CD4-positive, alpha-beta T cell treated with Interleukin-15 for 1 hour (primary cell): ENCODE measurements at regions not wholly inside any gene's neighbourhood (a gene's known extent, or its start where the extent isn't known, plus 50 kb on each side); places are given as distances from the start of the nearest gene placed in this dataset.
"Not testable (repeated sequence)": the region's sequence is repeated elsewhere in the genome, so short reads cannot be mapped to it uniquely, and the experiment has no call there.

Experiments used
- DNase-seq: peaks from one replicate; pipeline ENCODE4 v3.0.0-alpha.2; 2020

DNA sequence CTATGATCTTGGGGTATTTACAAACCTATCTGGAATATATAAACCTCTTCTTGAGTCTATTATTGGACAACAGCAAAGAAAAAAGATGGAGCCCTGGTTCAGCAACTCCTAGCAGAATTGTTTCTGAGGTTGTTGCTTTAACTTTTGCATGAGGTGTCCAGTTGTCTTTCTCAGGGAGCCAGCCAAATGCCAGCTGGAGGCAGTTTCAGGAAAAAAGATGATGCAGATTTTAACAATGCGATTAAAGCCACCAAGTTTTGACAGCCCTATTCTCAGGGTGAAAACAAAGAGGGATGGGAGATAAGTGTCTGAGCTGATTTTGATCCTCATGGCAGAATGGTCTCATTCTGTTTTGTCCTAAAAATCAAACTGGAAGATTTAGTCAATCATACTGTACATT lies 181.6 kb upstream of the RASGRP1 start:
- DNase-seq = no peak

DNA sequence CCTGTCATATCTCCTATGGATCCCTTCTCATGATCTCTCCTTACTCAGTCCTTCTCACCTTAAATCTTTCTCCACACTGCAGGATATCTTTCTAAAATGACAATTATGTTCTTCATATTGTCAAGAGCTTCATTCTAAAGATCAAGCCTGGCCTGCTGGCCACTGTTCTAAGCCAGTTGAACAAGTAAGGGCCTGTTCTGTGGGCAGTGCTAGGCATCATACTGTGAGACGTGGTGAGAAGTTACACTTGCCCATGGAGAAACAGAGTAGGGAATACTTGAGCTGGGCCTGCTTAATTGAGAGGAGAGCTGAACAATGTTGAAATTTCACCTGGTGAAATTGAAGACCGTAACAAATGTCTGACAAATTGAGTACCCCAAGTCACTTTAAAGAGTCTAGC lies 184.1 kb upstream of the RASGRP1 start:
- DNase-seq = no peak

DNA sequence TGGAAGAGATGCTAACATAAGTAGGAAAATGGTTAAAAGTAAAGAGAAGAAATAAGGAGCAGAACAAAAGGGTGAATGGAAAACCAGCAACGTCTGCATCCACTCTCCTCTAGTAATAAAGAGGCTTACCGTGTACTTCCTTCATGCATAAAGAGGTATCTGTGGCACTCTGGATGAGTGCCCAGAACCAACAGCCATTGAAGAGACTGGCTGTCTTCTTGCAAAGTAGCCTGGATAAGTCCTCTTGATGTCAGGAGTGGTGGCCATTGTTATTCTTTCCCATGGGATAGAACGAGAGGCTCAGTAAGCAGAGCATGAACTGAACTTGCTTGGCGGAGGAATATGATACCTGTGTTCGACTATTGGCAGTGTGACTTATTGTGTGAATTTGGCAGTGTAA lies 186.2 kb upstream of the RASGRP1 start:
- no peak for DNase-seq

DNA sequence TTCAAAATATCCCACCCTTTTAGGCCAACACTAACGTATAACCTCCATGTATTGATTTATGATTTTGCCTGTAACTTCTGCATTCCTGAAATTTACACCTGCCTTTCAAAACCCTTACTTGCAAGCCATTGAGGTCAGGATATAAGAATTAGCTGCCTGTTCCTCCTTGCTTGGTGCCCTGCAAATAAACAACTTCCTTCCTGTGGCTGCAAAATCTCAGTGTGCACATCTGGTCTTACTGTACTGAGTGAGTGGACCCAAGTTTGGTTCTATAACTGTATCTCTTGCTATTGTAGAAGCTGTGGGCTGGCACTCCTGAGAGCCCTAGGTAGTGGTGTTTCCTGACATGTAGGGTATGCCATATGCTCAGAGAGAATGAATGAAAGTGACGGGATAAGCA lies 191.1 kb upstream of the RASGRP1 start:
- no peak for DNase-seq

DNA sequence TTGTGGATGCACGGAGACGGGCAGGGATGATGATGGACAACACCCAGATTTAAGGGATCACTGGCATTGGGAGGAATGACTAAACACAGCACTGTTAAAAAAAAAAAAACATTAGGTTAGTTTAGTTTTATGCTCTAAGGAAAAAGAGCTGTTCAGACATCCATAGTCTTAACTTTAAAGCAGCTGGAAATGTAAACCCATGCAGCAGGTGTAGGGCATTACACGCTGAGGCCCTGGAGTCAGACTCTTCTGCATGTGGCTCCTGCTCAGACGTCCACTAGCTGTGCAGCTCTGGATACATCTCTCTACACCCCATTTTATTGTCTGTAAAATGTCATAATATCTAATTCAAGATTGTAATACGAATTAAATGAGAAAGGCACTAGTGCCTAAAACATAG lies 191.8 kb upstream of the RASGRP1 start:
- DNase-seq = no peak

DNA sequence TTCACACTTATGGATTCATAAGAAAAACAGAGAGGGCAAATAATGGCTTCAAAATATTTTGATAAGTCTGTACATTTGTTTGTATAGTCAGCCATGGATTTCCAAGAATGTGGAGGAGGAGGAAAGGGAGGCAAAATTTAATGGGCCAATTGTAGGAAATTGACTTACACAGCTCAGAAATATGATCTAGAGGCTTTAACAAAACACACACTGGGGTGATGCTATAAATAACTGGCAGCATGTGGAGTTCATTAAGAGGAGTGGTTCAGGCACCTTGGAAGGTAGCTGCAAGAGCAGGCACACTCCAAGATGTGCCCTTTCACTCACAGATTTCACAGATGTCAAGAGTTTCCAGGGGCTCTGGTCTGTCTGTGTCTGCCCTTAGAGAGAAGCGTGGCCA lies 193.4 kb upstream of the RASGRP1 start:
- no peak for DNase-seq

DNA sequence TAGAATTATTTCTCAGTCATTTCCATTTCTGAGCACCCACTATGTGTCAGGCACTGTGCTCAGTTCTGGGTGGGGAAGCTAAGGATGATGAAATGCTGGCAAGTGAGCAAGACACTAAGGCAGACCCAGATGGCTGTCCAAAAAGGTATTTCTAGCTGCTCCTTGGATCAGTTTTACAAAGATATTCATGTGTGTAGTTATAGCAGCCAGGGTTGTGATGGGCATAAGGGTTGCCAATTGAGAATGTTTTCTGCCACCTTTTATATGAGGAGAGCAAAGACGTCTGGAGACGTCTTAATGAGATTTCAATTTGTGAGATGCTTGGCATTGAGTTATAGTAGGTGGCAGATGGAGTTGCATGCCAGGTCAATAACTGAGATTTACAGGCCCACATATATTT lies 197.1 kb upstream of the RASGRP1 start:
- DNase-seq = no peak

DNA sequence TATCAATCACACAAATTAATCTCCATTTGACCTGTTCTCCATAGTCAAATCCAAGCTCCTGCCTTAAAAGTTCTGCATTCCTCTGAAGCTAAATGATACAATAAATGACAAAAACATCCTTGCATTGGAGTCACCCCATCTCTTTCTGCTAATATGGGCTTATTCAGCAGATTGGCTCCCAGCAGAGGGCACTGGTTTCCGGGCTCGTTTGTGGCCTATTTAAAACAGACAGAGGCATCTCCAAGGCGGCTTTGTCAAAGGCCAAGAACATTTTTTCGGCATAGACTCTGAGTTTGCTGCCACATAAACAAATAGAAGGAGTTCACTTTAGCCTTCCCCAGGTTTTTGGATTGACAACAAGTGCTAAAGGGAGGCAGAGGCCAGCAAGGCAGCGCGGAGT lies 204.4 kb upstream of the RASGRP1 start:
- no peak for DNase-seq

DNA sequence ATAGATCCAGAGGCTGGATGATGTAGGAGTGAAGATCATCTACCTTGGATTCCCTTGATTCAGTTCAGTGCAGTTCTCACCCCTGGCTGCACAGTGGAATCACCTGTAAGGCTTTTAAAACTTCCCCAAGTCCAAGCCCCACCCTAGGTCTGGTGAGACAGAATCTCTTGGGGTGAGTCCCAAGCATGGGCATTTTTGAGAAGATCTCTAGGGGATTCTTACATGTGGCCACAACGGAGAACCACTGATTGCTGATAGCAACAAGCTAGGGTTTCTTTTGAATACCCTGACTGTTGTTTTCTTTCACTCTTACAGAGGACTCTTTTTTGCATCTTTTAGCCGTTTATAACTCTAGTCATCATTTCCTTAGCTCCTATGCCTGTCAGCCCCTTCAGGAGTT lies 204.9 kb upstream of the RASGRP1 start:
- DNase-seq = no peak

DNA sequence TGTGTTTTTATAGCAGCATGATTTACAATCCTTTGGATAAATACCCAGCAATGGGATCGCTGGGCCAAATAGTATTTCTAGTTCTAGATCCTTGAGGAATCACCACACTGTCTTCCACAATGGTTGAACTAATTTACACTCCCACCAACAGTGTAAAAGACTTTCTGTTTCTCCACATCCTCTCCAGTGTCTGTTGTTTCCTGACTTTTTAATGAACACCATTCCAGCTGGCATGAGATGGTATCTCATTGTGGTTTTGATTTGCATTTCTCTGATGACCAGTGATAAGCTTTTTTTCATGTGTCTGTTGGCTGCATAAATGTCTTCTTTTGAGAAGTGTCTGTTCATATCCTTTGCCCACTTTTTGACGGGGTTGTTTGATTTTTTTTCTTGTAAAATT lies 209.5 kb upstream of the RASGRP1 start:
- DNase-seq = not testable (repeated sequence)

DNA sequence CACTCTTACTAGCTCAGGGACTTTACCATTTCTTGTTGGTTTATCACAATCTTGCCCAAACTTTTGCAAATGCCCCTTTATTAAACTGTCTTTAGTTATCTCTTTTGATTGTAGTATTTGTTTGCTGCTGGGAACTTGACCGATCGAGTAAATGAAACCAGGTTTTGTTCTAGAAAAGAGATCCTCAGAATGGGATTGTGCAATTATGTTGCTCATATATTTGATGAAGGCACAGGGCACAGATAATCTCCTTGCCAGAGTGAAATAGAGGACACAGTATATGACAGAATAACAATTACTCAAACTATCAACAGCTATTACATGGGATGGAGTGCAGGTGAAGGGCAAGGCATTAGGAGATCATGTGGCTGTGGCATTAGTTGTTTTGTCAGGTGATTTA lies 216.6 kb upstream of the RASGRP1 start:
- no peak for DNase-seq

DNA sequence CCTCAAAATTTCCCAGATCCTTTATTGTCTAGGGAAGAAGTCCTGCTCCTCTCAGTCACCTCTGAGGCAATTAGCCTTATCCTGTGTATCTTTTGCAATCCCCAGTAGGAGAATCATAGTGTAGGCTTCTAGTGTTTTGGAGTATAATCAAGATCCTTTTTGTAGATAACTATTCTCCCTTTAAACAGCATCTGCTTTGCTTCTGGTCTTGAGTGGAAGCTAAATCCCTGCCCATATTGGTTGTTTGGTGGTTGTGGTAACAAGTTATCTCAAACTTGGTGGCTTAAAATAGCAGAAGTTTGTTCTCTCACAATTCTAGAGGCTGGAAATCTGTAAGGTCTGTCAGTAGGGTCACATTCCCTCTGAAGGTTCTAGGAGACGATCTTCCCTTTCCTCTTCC lies 217.5 kb upstream of the RASGRP1 start:
- DNase-seq = no peak

DNA sequence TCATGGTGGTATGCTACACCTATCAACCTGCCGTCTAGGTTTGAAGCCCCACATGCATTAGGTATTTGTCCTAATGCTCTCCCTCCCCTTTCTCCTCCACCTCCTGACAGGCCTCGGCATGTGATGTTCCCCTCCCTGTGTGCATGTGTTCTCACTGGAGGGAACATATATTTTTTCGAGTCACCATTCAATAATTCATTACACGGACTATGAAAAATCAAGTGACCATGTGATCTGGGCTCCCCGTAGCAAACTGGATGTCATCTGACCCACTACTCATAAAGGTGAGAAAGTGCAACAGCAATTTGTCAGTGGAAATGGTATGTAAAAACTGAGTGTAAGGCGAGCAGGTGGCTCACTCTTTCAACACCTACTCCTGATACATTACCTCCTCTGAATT lies 224.3 kb upstream of the RASGRP1 start:
- no peak for DNase-seq

DNA sequence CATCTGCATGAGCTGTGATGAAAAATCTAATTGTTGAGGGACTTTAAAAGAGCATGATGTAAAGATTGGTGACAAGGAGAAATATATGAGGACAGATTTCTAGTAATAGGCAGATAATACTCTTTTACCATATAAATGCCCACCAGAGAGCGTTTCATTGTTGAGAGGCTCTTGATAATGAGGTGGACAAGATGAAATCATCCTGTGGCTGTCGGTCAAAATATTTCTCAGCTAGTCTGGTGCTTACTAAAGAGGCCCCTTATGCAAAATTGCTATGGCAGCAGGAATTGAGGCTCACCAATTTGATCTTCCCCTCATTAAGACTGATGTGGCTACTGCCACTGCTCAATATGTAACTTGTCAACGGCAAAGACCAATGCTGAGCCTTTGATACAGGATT lies 225.0 kb upstream of the RASGRP1 start:
- no peak for DNase-seq

DNA sequence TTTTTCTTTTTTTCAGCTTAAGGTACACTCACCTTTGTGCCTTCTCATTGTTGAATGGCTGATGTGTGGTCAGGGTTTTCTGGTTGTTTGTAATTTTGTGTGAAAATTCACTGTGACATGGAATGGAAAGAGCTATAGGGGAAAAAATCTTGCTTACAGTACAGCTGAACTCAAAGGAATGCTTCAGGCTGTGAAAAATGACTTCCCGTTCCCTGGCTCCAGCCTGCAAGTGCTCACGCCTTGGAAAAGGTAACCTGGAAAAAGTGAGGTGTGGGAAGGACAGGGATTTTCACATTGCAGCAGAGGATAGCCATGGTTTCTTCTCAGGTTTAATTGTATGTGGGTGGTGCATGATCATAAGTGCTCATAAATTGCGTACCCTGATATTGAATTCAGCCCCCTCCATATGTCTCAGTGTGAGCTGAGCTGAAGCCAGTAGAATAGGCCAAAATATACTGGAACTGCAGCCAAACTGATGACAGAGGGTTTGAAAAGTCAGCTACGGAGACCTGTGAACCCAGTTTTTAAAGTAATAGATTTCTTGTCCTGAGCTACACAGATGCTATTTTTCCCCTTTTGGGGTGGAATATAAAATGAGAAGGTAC lies 228.7 kb upstream of the RASGRP1 start:
- no peak for DNase-seq

DNA sequence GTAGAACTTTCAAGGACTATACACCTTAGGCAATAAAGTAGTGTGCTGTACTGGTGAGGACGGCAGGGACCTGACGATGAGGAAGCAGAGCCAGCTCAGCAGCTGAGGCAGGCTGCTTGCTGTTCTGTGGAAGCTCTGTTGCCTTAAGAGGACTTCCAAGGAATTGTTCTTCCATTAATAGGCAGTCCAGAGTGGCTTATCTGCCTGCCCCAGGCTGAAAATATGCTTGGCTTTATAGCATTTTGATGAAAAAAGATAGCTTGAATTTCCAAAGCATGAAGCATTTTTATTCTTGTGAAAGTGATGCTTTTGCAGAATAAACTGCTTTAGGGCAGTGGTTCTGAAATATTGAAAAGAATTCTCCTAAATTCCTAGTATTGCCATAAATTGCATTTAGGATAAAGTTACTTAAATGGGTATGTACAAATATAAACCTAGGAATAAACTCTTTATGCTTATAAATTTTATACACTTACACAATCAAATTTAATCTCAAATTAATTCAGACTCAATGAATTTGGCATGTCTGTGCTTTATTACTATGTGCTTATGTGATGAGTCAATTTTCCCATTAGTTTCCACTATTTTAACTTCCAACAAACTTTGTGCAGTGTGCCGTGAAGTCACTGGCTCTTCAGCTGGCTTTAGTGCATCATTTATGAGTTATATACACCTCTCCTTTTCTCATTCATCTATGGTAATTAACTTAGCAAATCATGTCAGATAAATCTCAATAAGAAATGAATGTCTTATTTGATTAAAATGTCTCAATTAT lies 231.0 kb upstream of the RASGRP1 start:
- no peak for DNase-seq

DNA sequence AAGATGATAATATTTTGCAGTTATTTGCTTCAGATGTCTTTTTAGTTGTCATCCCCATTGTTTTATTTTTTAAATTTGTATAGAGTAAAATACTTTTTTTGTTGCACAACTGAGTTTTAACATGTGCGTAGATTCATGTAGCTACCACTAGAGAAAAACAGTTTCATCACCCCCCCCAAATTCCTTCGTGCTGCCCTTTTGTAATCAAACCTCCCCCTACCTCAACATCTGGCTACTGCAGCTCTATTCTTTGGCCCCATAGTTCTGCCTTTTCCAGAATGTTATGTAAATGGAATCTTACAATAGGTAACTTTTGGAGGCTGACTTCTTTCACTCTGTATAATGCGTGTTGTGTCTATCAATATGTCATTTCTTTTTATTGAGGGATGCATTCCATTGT lies 232.0 kb upstream of the RASGRP1 start:
- DNase-seq = no peak

DNA sequence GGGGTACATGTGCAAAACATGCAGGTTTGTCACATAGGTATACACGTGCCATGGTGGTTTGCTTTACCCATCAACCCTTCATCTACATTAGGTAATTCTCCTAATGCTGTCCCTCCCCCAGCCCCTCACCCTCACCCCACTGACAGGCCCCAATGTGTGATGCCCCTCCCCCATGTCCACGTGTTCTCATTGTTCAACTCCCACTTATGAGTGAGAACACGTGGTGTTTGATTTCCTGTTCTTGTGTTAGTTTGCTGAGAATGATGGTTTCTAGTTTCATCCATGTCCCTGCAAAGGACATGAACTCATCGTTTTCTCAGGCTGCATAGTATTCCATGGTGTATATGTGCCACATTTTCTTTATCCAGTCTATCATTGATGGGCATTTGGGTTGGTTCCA lies 232.9 kb upstream of the RASGRP1 start:
- DNase-seq = not testable (repeated sequence)

DNA sequence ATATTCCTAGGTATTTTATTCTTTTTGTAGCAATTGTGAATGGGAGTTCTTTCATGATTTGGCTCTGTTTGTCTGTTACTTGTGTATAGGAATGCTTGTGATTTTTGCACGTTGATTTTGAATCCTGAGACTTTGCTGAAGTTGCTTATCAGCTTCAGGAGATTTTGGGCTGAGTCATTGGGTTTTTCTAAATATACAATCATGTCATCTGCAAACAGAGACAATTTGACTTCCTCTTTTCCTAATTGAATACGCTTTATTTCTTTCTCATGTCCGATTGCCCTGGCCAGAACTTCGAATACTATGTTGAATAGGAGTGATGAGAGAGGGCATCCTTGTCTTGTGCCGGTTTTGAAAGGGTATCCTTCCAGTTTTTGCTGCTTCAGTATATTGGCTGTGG lies 234.6 kb upstream of the RASGRP1 start:
- not testable (repeated sequence) for DNase-seq

DNA sequence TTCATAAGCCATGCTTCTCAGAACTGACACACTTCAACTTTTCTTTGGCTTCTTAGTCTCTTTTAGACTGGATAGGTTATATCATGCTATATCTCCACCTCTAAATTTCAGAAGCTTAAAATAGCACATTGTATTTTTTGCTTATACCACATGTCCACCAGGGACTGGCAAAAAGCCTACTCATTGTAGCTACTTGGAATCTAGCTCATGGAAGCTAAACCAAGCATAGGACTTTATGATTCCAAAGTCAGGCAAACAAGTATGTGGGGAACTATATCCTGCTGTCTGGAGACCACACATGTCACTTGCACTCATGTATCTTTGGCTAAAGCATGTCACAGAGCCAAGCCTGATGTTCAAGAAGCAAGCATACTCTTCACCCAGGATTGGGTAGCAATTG lies 245.0 kb upstream of the RASGRP1 start:
- DNase-seq = no peak

DNA sequence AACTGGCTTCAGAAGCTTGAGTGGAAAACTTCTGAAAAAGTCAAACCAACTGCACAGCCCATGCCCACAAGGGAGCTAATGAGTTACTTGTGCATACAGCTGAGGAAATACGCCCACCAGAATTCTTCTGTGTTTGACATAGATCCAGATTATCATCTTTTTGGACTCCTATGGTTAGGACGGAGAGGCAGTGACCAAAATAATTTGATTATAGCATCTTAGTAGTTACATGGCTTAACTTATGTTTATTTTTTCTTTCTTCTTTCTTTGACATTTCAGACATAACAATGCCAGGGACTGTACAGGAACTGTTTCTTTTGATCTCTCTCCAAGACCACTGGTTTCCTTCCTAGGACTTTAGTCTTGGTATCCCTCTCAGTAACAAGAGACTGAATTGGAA lies 246.1 kb upstream of the RASGRP1 start:
- DNase-seq = no peak

DNA sequence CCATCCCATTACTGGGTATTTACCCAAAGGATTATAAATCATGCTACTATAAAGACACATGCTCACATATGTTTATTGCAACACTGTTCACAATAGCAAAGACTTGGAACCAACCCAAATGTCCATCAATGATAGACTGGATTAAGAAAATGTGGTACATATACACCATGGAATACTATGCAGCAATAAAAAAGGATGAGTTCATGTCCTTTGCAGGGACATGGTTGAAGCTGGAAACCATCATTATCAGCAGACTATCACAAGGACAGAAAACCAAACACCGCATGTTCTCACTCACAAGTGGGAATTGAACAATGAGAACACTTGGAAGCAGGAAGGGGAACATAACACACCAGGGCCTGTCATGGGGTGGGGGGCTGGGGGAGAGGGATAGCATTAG lies 249.6 kb upstream of the RASGRP1 start:
- not testable (repeated sequence) for DNase-seq

DNA sequence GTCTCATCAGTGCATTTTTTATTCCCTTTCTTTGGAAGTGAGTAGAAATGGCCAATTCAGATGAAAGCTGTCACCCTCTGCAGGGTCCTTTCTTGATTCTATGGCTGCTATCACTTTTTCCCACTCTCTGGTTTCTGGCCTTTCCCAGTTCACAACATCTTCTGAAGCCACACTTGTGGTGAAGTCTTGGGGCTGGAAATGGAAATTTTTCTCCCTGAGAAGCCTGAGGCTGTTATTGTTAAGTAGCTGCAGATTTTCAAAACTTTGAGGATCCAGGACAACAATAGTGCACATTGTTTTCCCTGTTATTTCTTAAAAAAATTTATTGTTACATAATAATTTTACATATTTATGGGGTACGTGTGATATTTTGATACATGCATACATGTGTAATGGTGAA lies 250.3 kb upstream of the RASGRP1 start:
- DNase-seq = no peak

DNA sequence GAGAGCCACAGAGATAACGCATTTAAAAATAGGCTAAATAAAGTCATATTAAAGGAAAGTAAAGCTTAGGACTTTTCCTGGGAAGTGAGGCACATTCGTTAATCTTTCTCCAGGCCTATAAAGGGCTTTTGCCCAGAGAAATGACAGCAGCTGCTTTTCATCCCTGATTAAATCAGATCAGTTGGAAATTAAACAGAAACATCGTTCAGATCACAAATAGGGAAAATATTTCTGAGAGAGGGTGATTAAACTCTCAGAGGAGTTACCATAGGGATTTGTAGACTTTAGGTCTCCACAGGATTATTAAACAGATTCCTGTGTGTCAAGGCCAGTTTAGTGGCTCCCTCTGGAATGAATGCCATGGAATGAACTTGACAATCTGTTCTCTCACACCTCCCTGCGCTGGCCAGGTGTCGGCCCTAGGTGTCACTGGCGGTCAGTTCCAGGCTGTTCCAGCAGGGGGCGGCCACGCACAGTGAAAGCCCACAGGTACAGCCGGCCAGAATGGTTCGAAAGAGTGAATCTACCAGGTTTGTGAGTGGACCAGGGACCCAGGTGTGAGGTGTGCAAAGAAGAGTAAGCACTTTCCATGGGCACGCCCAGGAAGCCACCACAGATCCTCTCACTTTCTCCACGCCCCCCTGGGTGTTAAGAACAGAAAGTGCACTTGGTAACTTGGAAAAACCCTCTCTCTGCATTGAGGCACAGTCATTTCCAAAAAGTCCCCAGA lies 253.0 kb upstream of the RASGRP1 start:
- peak; percentile 63 for DNase-seq
